Heart left ventricle (tissue), 16 donors: ENCODE measurements at regions not wholly inside any gene's neighbourhood (a gene's known extent, or its start where the extent isn't known, plus 50 kb on each side); places are given as distances from the start of the nearest gene placed in this dataset.

ENCODE experiments used
- ATAC-seq, 4 donors: fragments of 200-7000 bp; cut with Tn5 transposase; one replicate each; pipeline ENCODE4 v1.9.1; 2020 to 2022; ENCODE audit warnings: moderate library complexity in 4 of 4, mild to moderate bottlenecking in 3 of 4, moderate number of reproducible peaks in 1 of 4
- DNase-seq, 5 donors: peaks; one replicate each; pipeline ENCODE4 v3.0.0-alpha.2; 2020
- H3K27ac ChIP-seq, 12 donors: fragments of 200-600 bp; sonication (generic) in 4 of 12; one replicate each; pipeline versions ENCODE4 v1.5.0 to v1.8.0; 2016 to 2022; ENCODE audit warnings: mild to moderate bottlenecking in 2 of 12
- H3K27me3 ChIP-seq, 9 donors: fragments of 200-600 bp; sonication (generic) in 2 of 9; one replicate each; pipeline versions ENCODE4 v1.5.1 to v1.8.0; 2016 to 2022; ENCODE audit warnings: mild to moderate bottlenecking in 3 of 9
- H3K36me3 ChIP-seq, 9 donors: fragments of 200-600 bp; sonication (generic) in 2 of 9; one replicate each; pipeline versions ENCODE4 v1.5.0 to v1.8.0; 2018 to 2022; ENCODE audit warnings: mild to moderate bottlenecking in 2 of 9
- H3K4me1 ChIP-seq, 12 donors: fragments of 200-600 bp; sonication (generic) in 4 of 12; one replicate each; pipeline versions ENCODE4 v1.5.0 to v1.8.0; 2016 to 2022; ENCODE audit warnings: mild to moderate bottlenecking in 3 of 12
- H3K4me3 ChIP-seq, 12 donors: fragments of 200-600 bp; sonication (generic) in 4 of 12; one replicate each; pipeline versions ENCODE4 v1.5.0 to v1.8.0; 2017 to 2022; ENCODE audit warnings: mild to moderate bottlenecking in 9 of 12, moderate library complexity in 4 of 12
- H3K9me3 ChIP-seq, 12 donors: fragments of 200-600 bp; sonication (generic) in 4 of 12; one replicate each; pipeline versions ENCODE4 v1.5.0 to v1.8.0; 2016 to 2022; ENCODE audit warnings: mild to moderate bottlenecking in 1 of 12
- CTCF ChIP-seq, 12 donors: fragments of 200-600 bp; sonication (generic) in 4 of 12; IDR thresholded peaks; one replicate each; pipeline versions ENCODE4 v1.5.0 to v1.8.0; 2018 to 2022; ENCODE audit warnings: antibody characterized with exemption in 12 of 12, mild to moderate bottlenecking in 5 of 12
- POLR2A ChIP-seq, 2 donors: fragments of 450-650 bp; IDR thresholded peaks; one replicate each; pipeline ENCODE4 v1.6.1; 2017; ENCODE audit warnings: antibody characterized with exemption in 2 of 2, mild to moderate bottlenecking in 2 of 2, moderate library complexity in 2 of 2
- WGBS, 4 donors: extraction: QIAGEN DNeasy Blood & Tissue Kit in 2 of 4; methylation state at CpG; one replicate each; pipeline versions ENCODE4 v1.1.5 to v1.1.7; 2013 to 2018; 5-methylcytosine and 5-hydroxymethylcytosine counted together
- intact Hi-C, 10 donors: fragments of 100-400 bp; cut with DNase I; formaldehyde crosslinking; loops; one replicate each; pipeline versions ENCODE4 v1.11.1 to v1.14.2; 2022
- donor health status: ischemic (EF 13 %, LVEDD 7.1; RV severe dilation, severe dysfunction).
- donor health status: healthy with polysubstance abuse.
- donor health status: DM: no; HTN: yes; CAD: no.
- donor health status: DM: no; HTN: no; CAD: no.
- donor health status: ischemic (EF 25% LVEDD 6.9; RV normal size, moderate dysfunction).
- donor health status: ischemic (EF 25% LVEDD 5.7; RV mildly dilated, moderate dysfunction).
- donor health status: healthy.
- donor health status: DM: yes; HTN: yes; CAD: no.
- donor health status: ischemic (EF 35%, LVEDD 5.7; RV mildly dilated, moderate dysfunction).
- donor health status: nonischemic (EF 11% LVEDD 7.7; RV severe dilation, severe dysfunction).
- donor health status: DM: yes; HTN: yes; CAD: no.
- donor health status: PGD.
- donor health status: ischemic (EF 29% LVEDD 5.4; RV normal size, mild dysfunction).
- donor health status: nonischemic (EF 23%, LVEDD 6.1; RV moderate dilation, normal function).

- Histone ChIP-seq H3K27ac (no peak overlapping the region), H3K4me3 (no peak overlapping the region), H3K36me3 (no peaks in the 10 kb centered on the region), H3K9me3 (peaks cover 0 to 13% (median 0%) of the 10 kb centered on the region in 12 donors), H3K27me3 (peaks cover 0 to 8% (median 3%) of the 10 kb centered on the region in 9 donors), H3K4me1 (no peaks in the 10 kb centered on the region)
- TF ChIP-seq POLR2A (IDR thresholded peaks at IDR 0.05) = no peak
- TF ChIP-seq CTCF (IDR thresholded peaks at IDR 0.05) = peak; percentile 34 to 72 (median 60)
- 22 to 28% (median 25%) methylated on average over 6 to 11 of the region's 11 CpGs for WGBS, 4 donors
- intact Hi-C loops = loop anchor here in 9 of 10 donors (1.0 to 5.0 kb wide), 8 partner anchors 129 to 424 kb away; no protein-coding TSS in a partner anchor
- ATAC-seq (peak in 3 of 4 donors; percentile 66 to 71 (median 70)), DNase-seq (peak in 3 of 5 donors; percentile 14 to 34 (median 25))
Measured at GRCh38 chr11:116641561-116642045, 131.2 kb downstream of the BUD13 start.

GRCh38 chr11:116640641-116641402 is 132.0 kb downstream of the BUD13 start:
- intact Hi-C loops = loop anchor here in 9 of 10 donors (1.0 to 5.0 kb wide), 8 partner anchors 129 to 424 kb away; no protein-coding TSS in a partner anchor
- Histone ChIP-seq H3K27ac (no peak overlapping the region), H3K27me3 (peaks cover 0 to 8% (median 3%) of the 10 kb centered on the region in 9 donors), H3K4me1 (no peaks in the 10 kb centered on the region), H3K36me3 (no peaks in the 10 kb centered on the region), H3K4me3 (no peak overlapping the region), H3K9me3 (peaks cover 0 to 8% (median 0%) of the 10 kb centered on the region in 12 donors)
- DNase-seq (no peak), ATAC-seq (no peak)
- WGBS, 4 donors = 80 to 93% (median 85%) methylated on average over 6 to 7 of the region's 7 CpGs
- TF ChIP-seq CTCF (IDR thresholded peaks at IDR 0.05) = no peak
- no peak for TF ChIP-seq POLR2A (IDR thresholded peaks at IDR 0.05)

- DNase-seq (peak in 1 of 5 donors; percentile 8), ATAC-seq (no peak)
- intact Hi-C loops = loop anchor here in 1 of 10 donors (5.0 kb wide), 1 partner anchor 186 kb away; no protein-coding TSS in a partner anchor
- Histone ChIP-seq H3K36me3 (no peaks in the 10 kb centered on the region), H3K27me3 (peaks cover 0 to 4% (median under 1%) of the 10 kb centered on the region in 9 donors), H3K9me3 (peaks cover 0 to 3% (median 0%) of the 10 kb centered on the region in 12 donors), H3K4me1 (no peaks in the 10 kb centered on the region), H3K27ac (no peak overlapping the region), H3K4me3 (no peak overlapping the region)
- TF ChIP-seq CTCF (IDR thresholded peaks at IDR 0.05) (no peak), POLR2A (IDR thresholded peaks at IDR 0.05) (no peak)
- 80 to 88% (median 83%) methylated on average over 6 of the region's 6 CpGs for WGBS, 4 donors
Measured at GRCh38 chr11:116638463-116638862, 134.3 kb downstream of the BUD13 start.

GRCh38 chr11:116637766-116638165 is 135.0 kb downstream of the BUD13 start:
- DNase-seq (peak in 1 of 5 donors; percentile 7), ATAC-seq (no peak)
- no peaks in the 10 kb centered on the region for H3K36me3 ChIP-seq
- H3K4me3 ChIP-seq = no peak overlapping the region
- H3K9me3 ChIP-seq = peaks cover 0 to 3% (median 0%) of the 10 kb centered on the region in 12 donors
- H3K27ac ChIP-seq = no peak overlapping the region
- intact Hi-C loops = loop anchor here in 1 of 10 donors (5.0 kb wide), 1 partner anchor 185 kb away; no protein-coding TSS in a partner anchor
- peaks cover 0 to 4% (median 0%) of the 10 kb centered on the region in 9 donors for H3K27me3 ChIP-seq
- H3K4me1 ChIP-seq = no peaks in the 10 kb centered on the region
- 63 to 69% (median 66%) methylated on average over 4 of the region's 4 CpGs for WGBS, 4 donors
- TF ChIP-seq POLR2A (IDR thresholded peaks at IDR 0.05) = no peak
- no peak for TF ChIP-seq CTCF (IDR thresholded peaks at IDR 0.05)
